GM12872 (cell line): ENCODE measurements at regions not wholly inside any gene's neighbourhood (a gene's known extent, or its start where the extent isn't known, plus 50 kb on each side); places are given as distances from the start of the nearest gene placed in this dataset.

Experiments
- TF ChIP-seq, protein P1 (sequence below): IDR thresholded peaks from 3 replicates; pipeline ENCODE4 v1.5.1; 2011; ENCODE audit warnings: low read depth, mild to moderate bottlenecking, low read length, moderate library complexity; ENCODE audit not compliant: insufficient read depth

DNA sequence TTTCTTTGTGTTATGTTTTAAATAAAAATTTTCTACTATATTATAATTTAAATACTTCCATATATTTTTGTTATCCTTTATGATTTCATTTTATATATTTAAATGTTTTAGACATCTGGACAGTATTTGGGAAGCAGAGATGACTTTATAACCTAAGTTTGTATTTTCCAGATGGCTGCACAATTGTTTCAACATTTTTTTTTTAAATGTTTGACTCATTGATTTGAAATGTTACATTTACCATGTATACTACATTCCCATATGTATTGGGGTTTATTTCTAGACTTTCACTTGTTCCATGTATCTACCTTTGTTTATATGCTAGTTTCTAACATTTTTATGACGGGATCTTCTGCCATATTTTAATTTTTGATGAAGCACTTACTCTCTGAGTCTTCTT lies 766.5 kb downstream of the METTL15 start:
- TF ChIP-seq, protein P1, sequence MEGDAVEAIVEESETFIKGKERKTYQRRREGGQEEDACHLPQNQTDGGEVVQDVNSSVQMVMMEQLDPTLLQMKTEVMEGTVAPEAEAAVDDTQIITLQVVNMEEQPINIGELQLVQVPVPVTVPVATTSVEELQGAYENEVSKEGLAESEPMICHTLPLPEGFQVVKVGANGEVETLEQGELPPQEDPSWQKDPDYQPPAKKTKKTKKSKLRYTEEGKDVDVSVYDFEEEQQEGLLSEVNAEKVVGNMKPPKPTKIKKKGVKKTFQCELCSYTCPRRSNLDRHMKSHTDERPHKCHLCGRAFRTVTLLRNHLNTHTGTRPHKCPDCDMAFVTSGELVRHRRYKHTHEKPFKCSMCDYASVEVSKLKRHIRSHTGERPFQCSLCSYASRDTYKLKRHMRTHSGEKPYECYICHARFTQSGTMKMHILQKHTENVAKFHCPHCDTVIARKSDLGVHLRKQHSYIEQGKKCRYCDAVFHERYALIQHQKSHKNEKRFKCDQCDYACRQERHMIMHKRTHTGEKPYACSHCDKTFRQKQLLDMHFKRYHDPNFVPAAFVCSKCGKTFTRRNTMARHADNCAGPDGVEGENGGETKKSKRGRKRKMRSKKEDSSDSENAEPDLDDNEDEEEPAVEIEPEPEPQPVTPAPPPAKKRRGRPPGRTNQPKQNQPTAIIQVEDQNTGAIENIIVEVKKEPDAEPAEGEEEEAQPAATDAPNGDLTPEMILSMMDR: no peak

DNA sequence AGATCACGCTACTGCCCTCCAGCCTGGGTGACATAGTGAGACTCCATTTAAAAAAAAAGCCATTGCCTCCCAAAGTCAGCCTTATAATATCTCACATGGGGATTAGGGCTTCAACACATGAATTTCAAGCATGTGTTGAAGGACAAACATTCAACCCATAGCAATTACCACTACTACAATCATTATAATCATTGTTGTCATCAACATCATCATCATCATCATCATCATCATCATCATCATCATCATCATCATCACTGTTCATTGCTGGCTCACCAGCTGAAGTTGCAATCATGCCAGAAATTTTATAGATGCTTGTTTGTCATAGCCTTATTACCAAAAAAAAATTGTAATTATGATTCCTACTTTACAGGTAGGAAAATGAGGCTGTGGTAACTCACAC lies 762.9 kb downstream of the METTL15 start:
- TF ChIP-seq, protein P1: no peak

DNA sequence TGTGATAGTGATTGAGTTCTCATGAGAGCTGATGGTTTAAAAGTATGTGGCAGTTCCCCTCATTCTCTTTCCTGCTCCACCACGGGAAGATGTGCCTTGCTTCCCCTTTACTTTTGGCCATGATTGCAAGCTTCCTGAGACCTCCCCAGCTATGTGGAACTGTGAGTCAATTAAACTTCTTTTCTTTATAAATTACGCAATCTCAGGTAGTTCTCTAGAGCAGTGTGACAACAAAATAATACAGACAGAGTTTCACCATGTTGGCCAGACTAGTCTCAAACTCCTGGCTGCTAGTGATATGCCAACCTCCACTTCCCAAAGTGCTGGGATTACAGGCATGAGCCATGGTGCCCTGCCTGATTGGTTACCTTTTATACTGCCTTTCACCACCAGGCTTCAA lies 755.2 kb downstream of the METTL15 start:
- TF ChIP-seq, protein P1: no peak

DNA sequence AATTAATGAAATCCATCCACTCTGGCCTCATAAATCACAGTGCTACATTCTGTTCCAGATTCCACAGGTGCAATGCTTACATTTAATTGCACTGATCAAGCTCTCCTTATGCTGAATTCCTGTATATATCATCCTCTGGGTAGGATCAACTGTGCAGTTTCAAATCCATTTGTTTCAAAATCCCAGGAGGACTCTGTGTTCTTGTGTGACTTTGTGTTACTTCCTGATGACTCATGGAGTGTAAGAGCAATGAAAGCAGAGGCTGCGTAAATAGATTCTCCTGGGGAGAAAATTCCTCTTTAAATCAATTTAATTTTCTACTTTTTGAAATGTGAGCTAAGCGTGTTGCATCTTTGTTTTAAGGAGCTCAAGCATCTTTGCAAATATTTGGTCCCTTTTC lies 752.7 kb downstream of the METTL15 start:
- TF ChIP-seq, protein P1: no peak

DNA sequence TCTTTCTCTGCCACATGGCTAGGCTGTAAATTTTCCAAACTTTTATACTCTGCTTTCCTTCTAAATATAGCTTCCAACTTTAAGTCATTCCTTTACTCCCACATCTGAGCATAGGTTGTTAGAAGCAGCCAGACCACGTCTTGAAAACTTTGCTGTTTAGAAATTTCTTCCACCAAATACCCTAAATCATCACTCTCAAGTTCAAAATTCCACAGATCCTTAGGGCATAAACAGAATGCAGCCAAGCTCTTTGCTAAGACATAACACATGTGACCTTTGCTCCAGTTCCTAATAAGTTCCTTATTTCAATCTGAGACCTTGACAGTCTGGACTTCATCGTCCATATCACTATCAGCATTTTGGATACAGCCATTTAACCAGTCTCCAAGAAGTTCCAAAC lies 749.9 kb downstream of the METTL15 start:
- TF ChIP-seq, protein P1: no peak

DNA sequence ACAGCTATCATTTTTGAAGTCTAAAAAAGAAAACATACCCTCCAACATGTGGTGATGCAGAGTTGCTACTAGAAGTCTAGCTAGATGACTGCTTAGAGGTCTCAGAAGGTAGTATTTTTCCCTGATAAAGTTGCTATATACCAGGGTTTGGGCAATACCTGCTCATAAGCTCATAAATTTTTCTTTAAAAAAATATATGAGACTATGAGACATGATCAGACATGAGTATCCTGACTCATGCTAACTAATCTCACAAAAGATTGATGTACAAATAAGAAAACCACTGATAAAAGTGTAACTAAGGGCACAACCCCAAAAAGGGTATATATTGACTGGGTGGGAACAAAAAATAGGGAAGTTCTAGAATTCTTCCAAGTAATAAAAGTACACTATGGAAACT lies 740.9 kb downstream of the METTL15 start:
- TF ChIP-seq, protein P1: no peak

DNA sequence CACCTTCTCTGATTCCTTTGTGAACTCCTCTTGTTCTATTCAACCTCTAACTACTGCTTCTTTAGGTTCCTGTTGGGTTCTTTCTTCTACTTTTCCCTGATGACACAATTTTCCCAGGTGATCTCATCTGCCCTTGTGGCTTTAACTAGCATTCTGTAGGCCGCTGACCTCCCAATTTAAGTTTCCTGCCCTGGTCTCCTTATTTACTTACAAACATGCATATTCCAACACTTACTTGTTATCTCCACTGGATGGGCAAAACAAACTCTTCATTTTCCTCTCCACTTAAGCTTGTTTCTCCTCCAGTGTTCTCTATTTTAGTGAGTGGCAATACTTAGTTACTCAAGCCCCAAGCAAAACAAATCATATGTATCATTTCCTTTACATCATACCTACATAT lies 734.5 kb downstream of the METTL15 start:
- TF ChIP-seq, protein P1: no peak

DNA sequence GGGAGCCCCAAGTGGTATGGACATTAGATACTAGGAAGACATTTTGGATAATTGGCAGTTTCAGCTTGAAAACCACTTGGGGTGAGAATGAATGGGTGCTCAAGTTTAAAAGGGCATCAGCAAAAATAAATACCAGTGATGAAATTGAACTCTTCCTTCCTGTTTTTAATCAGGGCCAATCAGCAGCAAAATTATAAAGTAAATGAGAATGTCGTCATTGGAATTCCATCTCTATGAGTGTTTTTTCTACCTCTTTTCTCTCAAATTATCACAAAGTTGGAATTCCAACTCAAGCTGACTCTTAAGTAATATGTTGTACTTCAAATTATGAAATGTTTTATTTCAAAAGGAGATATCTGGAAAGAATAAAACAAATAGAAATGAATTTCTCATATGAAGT lies 730.6 kb downstream of the METTL15 start:
- TF ChIP-seq, protein P1: no peak
